WTC11 (cell line): ENCODE measurements at regions not wholly inside any gene's neighbourhood (a gene's known extent, or its start where the extent isn't known, plus 50 kb on each side); places are given as distances from the start of the nearest gene placed in this dataset.

ENCODE experiments used
- ATAC-seq: fragments of 200-7000 bp; cut with Tn5 transposase; 2 replicates; pipeline ENCODE4 v1.10.0; 2021; ENCODE audit warnings: mild to moderate bottlenecking, moderate library complexity
- CTCF ChIA-PET: fragments of 300-600 bp; sonication (Branson Sonifier 250); formaldehyde crosslinking; loops from one replicate; lab custom pipeline; 2021; ENCODE audit warnings: antibody characterized with exemption; lab: Charles Lee
- POLR2A ChIA-PET: fragments of 350-600 bp; sonication (Branson Sonifier 250); formaldehyde crosslinking; loops from one replicate; lab custom pipeline; 2021; ENCODE audit warnings: antibody characterized with exemption; lab: Charles Lee
- DNase-seq: peaks from one replicate; pipeline ENCODE4 v3.0.0; 2021; ENCODE audit warnings: low spot score
- H3K27ac Mint-ChIP-seq: 2 replicates; pipeline ENCODE4 v1.8.0; 2021; ENCODE audit warnings: mixed read lengths
- H3K27me3 Mint-ChIP-seq: 2 replicates; pipeline ENCODE4 v1.8.0; 2021; ENCODE audit warnings: low read depth, mild to moderate bottlenecking, moderate library complexity, mixed read lengths
- H3K36me3 Mint-ChIP-seq: 2 replicates; pipeline ENCODE4 v1.8.0; 2021; ENCODE audit warnings: mixed read lengths
- H3K4me1 Mint-ChIP-seq: 2 replicates; pipeline ENCODE4 v1.8.0; 2022; ENCODE audit warnings: mixed read lengths
- H3K4me3 Mint-ChIP-seq: 2 replicates; pipeline ENCODE4 v1.8.0; 2021; ENCODE audit warnings: mild to moderate bottlenecking, moderate library complexity, mixed read lengths
- H3K9me3 Mint-ChIP-seq: 2 replicates; pipeline ENCODE4 v1.8.0; 2021; ENCODE audit warnings: mixed read lengths
- CREM ChIP-seq: sonication (generic); formaldehyde crosslinking; IDR thresholded peaks from 2 replicates; pipeline ENCODE4 v1.8.1; 2022; ENCODE audit warnings: mild to moderate bottlenecking, missing genetic modification reagents, moderate library complexity
- ESRRA ChIP-seq: sonication (generic); formaldehyde crosslinking; IDR thresholded peaks from 2 replicates; pipeline ENCODE4 v1.8.1; 2022; ENCODE audit warnings: mild to moderate bottlenecking, missing genetic modification reagents, borderline replicate concordance
- JAZF1 ChIP-seq: fragments of 250-450 bp; sonication (Bioruptor Pico); IDR thresholded peaks from 2 replicates; pipeline ENCODE4 v1.9.0; 2021; ENCODE audit warnings: moderate library complexity, mild to moderate bottlenecking, inconsistent platforms
- NR2C2 ChIP-seq: sonication (generic); formaldehyde crosslinking; IDR thresholded peaks from 2 replicates; pipeline ENCODE4 v1.8.0; 2022; ENCODE audit warnings: mild to moderate bottlenecking, missing genetic modification reagents
- NR3C1 ChIP-seq: sonication (generic); formaldehyde crosslinking; conservative IDR thresholded peaks from 2 replicates; pipeline ENCODE4 v1.8.1; 2023; ENCODE audit warnings: low read depth, mild to moderate bottlenecking, missing genetic modification reagents
- OVOL2 ChIP-seq: fragments of 250-450 bp; sonication (Bioruptor Pico); IDR thresholded peaks from 2 replicates; pipeline ENCODE4 v1.9.0; 2021; ENCODE audit warnings: mild to moderate bottlenecking, borderline replicate concordance
- PRRX2 ChIP-seq: fragments of 250-450 bp; sonication (Bioruptor Pico); IDR thresholded peaks from 2 replicates; pipeline ENCODE4 v1.8.0; 2021; ENCODE audit warnings: mild to moderate bottlenecking
- RELA ChIP-seq: sonication (generic); formaldehyde crosslinking; IDR thresholded peaks from 2 replicates; pipeline ENCODE4 v1.8.1; 2022; ENCODE audit warnings: missing genetic modification reagents, mild to moderate bottlenecking, borderline replicate concordance
- STAT6 ChIP-seq: sonication (generic); formaldehyde crosslinking; conservative IDR thresholded peaks from 2 replicates; pipeline ENCODE4 v1.8.1; 2023; ENCODE audit warnings: mild to moderate bottlenecking, low read depth, missing genetic modification reagents, moderate library complexity
- TCF7 ChIP-seq: sonication (generic); formaldehyde crosslinking; IDR thresholded peaks from 2 replicates; pipeline ENCODE4 v1.8.0; 2022; ENCODE audit warnings: mild to moderate bottlenecking, low read depth, missing genetic modification reagents, moderate library complexity
- USF2 ChIP-seq: sonication (generic); formaldehyde crosslinking; IDR thresholded peaks from 2 replicates; pipeline ENCODE4 v1.8.1; 2023; ENCODE audit warnings: mild to moderate bottlenecking, missing genetic modification reagents, moderate library complexity
- ZNF219 ChIP-seq: sonication (generic); formaldehyde crosslinking; IDR thresholded peaks from 2 replicates; pipeline ENCODE4 v1.8.0; 2023; ENCODE audit warnings: missing genetic modification reagents, mild to moderate bottlenecking, borderline replicate concordance
- ZNF425 ChIP-seq: fragments of 250-450 bp; sonication (Bioruptor Pico); conservative IDR thresholded peaks from 2 replicates; pipeline ENCODE4 v1.9.0; 2021; ENCODE audit warnings: mild to moderate bottlenecking
- TF ChIP-seq, protein P1 (sequence below): sonication (generic); formaldehyde crosslinking; IDR thresholded peaks from 2 replicates; pipeline ENCODE4 v1.8.1; 2022; ENCODE audit warnings: mild to moderate bottlenecking, moderate library complexity, missing genetic modification reagents

GRCh38 chr14:87045956-87046355 lies 947.0 kb downstream of the GALC start (continued):
- TF ChIP-seq ZNF219 (CRISPR knock-in tag) (no peak), PRRX2 (CRISPR knock-in tag) (no peak), OVOL2 (CRISPR knock-in tag) (no peak), ZNF425 (CRISPR knock-in tag) (no peak), TCF7 (CRISPR knock-in tag) (no peak), ESRRA (CRISPR knock-in tag) (no peak)
- TF ChIP-seq, all 79 proteins: peak for 0

- POLR2A ChIA-PET = no interaction called here
- ATAC-seq = no peak
Observed at GRCh38 chr14:87045246-87045645, 947.7 kb downstream of the GALC start.

DNA sequence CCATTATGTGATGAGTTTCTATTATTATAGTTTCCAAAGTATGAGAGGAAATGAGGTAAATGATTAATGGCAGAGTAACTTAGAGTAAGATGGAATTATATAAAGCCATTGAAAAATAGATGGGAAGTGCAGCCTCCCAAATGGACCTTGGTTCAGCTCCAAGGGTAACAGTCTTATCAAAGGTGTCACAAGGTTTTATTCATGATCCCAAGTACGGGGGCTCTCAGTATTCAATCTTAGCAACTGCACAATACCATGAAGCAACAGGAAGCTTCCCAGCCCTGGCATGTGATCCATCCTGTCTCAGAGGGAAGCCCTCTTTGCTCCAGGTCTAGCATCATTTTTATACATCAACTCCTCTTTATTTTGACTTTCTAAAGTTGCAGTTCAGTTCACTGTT lies 948.2 kb downstream of the GALC start:
- Mint-ChIP-seq H3K9me3 (no peaks in the 10 kb centered on the region), H3K36me3 (no peaks in the 10 kb centered on the region), H3K27ac (no peak overlapping the region), H3K4me1 (peaks cover 8% of the 10 kb centered on the region), H3K27me3 (no peaks in the 10 kb centered on the region), H3K4me3 (no peak overlapping the region)
- no peak for TF ChIP-seq ZNF219 (CRISPR knock-in tag)
- no peak for TF ChIP-seq JAZF1 (CRISPR knock-in tag)
- TF ChIP-seq, protein P1, sequence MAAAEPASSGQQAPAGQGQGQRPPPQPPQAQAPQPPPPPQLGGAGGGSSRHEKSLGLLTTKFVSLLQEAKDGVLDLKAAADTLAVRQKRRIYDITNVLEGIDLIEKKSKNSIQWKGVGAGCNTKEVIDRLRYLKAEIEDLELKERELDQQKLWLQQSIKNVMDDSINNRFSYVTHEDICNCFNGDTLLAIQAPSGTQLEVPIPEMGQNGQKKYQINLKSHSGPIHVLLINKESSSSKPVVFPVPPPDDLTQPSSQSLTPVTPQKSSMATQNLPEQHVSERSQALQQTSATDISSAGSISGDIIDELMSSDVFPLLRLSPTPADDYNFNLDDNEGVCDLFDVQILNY (CRISPR knock-in tag) = no peak
- DNase-seq = no peak
- POLR2A ChIA-PET = no interaction called here
- CTCF ChIA-PET = no interaction called here
- no peak for ATAC-seq

More at GRCh38 chr14:87045246-87045645, 947.7 kb downstream of the GALC start:
- H3K4me3 Mint-ChIP-seq = no peak overlapping the region
- H3K27ac Mint-ChIP-seq = no peak overlapping the region
- no peaks in the 10 kb centered on the region for H3K36me3 Mint-ChIP-seq
- no peaks in the 10 kb centered on the region for H3K27me3 Mint-ChIP-seq
- TF ChIP-seq CREM (CRISPR knock-in tag) (no peak), RELA (CRISPR knock-in tag) (no peak), NR3C1 (no peak), NR2C2 (CRISPR knock-in tag) (no peak), OVOL2 (CRISPR knock-in tag) (no peak), TCF7 (CRISPR knock-in tag) (no peak), USF2 (CRISPR knock-in tag) (no peak), STAT6 (CRISPR knock-in tag) (no peak)
- TF ChIP-seq, protein P1 (CRISPR knock-in tag) = no peak
- DNase-seq = no peak
- CTCF ChIA-PET = no interaction called here
- no peaks in the 10 kb centered on the region for H3K9me3 Mint-ChIP-seq
- H3K4me1 Mint-ChIP-seq = peaks cover 11% of the 10 kb centered on the region
